ENCODE measurements at regions not wholly inside any gene's neighbourhood (a gene's known extent, or its start where the extent isn't known, plus 50 kb on each side); places are given as distances from the start of the nearest gene placed in this dataset.

DNA sequence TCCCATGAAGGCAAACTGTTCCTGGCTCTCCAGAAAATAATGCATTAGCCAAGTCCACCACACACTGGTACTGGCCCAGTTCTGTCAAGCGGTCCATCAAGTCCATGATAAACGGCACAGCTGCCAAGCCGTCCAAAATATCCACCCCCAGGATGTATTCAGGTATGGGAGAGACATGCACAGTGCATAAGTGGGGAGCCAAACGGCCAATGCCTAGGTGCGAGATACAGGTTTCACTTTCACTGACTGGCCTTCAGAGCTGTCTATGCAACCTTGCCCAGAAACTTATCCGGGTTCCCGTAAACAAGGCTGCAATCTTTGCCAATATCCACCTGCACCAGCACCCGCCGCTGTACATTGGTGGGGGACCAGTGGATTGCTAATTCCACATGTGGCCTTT, 795.8 kb downstream of the EFNA5 start:
- Histone ChIP-seq H3K9me3 (ENCODE audit: low read length) (peaks cover 7% of the 10 kb centered on the region; the same call in 1 of the 2 replicates), H3K36me3 (ENCODE audit: insufficient read depth, low read length) (no peaks in the 10 kb centered on the region), H3K4me2 (ENCODE audit: low read length) (no peak overlapping the region), H3K4me3 (ENCODE audit: low read depth, low read length, poor library complexity, severe bottlenecking) (no peak overlapping the region), H3K4me1 (ENCODE audit: insufficient read depth, low read length, poor library complexity, severe bottlenecking) (no peaks in the 10 kb centered on the region), H3K79me2 (ENCODE audit: insufficient read depth, low read depth, low read length) (no peaks in the 10 kb centered on the region), H4K20me1 (ENCODE audit: insufficient read depth, low read length) (no peaks in the 10 kb centered on the region), H2AFZ (ENCODE audit: low read length) (no peak overlapping the region), H3K27ac (ENCODE audit: low read depth, low read length, poor library complexity, severe bottlenecking) (no peak overlapping the region), H3K9me2 (ENCODE audit: insufficient read depth, low read length) (no peaks in the 10 kb centered on the region)
- DNase-seq (ENCODE audit: low spot score) = no peak
- TF ChIP-seq, protein P1, sequence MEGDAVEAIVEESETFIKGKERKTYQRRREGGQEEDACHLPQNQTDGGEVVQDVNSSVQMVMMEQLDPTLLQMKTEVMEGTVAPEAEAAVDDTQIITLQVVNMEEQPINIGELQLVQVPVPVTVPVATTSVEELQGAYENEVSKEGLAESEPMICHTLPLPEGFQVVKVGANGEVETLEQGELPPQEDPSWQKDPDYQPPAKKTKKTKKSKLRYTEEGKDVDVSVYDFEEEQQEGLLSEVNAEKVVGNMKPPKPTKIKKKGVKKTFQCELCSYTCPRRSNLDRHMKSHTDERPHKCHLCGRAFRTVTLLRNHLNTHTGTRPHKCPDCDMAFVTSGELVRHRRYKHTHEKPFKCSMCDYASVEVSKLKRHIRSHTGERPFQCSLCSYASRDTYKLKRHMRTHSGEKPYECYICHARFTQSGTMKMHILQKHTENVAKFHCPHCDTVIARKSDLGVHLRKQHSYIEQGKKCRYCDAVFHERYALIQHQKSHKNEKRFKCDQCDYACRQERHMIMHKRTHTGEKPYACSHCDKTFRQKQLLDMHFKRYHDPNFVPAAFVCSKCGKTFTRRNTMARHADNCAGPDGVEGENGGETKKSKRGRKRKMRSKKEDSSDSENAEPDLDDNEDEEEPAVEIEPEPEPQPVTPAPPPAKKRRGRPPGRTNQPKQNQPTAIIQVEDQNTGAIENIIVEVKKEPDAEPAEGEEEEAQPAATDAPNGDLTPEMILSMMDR (conservative IDR thresholded peaks at IDR 0.05; ENCODE audit: low read length) = no peak
- no peak for TF ChIP-seq EZH2phosphoT487 (IDR thresholded peaks at IDR 0.05; ENCODE audit: borderline replicate concordance, low read depth, low read length)
- intact Hi-C loops (cut with micrococcal nuclease; ENCODE audit: unreplicated experiment) = no loop called here
- ChIA-PET POLR2A (no interaction called here), CTCF (ENCODE audit: unreplicated experiment) (no interaction called here)
- no TSS peak for BruUV-seq (replicated peaks)

DNA sequence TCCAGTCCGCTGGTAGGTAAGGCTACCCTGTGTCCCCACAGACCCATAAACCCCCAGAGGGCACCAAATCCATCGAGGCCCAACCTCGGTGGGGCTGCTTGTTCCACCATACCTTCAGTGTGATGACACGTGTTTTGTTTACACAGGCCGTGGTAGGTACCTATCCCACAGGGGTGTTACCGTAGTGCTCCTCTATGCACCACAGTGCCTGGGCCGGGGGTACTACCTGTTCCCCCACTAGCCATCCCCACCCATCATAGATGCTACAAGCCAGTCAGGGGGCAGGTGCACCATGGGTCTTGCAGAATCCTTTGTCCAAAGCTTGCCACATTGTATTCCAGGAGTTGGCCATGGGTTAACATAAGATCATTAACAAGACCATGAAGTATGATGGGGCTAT, 796.2 kb downstream of the EFNA5 start:
- Histone ChIP-seq H2AFZ (ENCODE audit: low read length) (no peak overlapping the region), H4K20me1 (ENCODE audit: insufficient read depth, low read length) (no peaks in the 10 kb centered on the region), H3K4me2 (ENCODE audit: low read length) (no peak overlapping the region), H3K36me3 (ENCODE audit: insufficient read depth, low read length) (no peaks in the 10 kb centered on the region), H3K9me2 (ENCODE audit: insufficient read depth, low read length) (no peaks in the 10 kb centered on the region), H3K27ac (ENCODE audit: low read depth, low read length, poor library complexity, severe bottlenecking) (no peak overlapping the region), H3K4me3 (ENCODE audit: low read depth, low read length, poor library complexity, severe bottlenecking) (no peak overlapping the region), H3K9me3 (ENCODE audit: low read length) (peaks cover 7% of the 10 kb centered on the region; the same call in 1 of the 2 replicates), H3K4me1 (ENCODE audit: insufficient read depth, low read length, poor library complexity, severe bottlenecking) (no peaks in the 10 kb centered on the region), H3K79me2 (ENCODE audit: insufficient read depth, low read depth, low read length) (no peaks in the 10 kb centered on the region)
- BruUV-seq (replicated peaks) = no TSS peak
- intact Hi-C loops (cut with micrococcal nuclease; ENCODE audit: unreplicated experiment) = no loop called here
- ChIA-PET POLR2A (no interaction called here), CTCF (ENCODE audit: unreplicated experiment) (no interaction called here)
- DNase-seq (ENCODE audit: low spot score) = no peak
- TF ChIP-seq EZH2phosphoT487 (IDR thresholded peaks at IDR 0.05; ENCODE audit: borderline replicate concordance, low read depth, low read length) = no peak
- TF ChIP-seq, protein P1 (conservative IDR thresholded peaks at IDR 0.05; ENCODE audit: low read length) = no peak

- no peak overlapping the region for H3K27ac ChIP-seq (ENCODE audit: low read depth, low read length, poor library complexity, severe bottlenecking)
- CTCF ChIA-PET (ENCODE audit: unreplicated experiment) = no interaction called here
- H3K4me3 ChIP-seq (ENCODE audit: low read depth, low read length, poor library complexity, severe bottlenecking) = no peak overlapping the region
- peaks cover 7% of the 10 kb centered on the region; the same call in 1 of the 2 replicates for H3K9me3 ChIP-seq (ENCODE audit: low read length)
- DNase-seq (ENCODE audit: low spot score) = no peak
- no peaks in the 10 kb centered on the region for H3K9me2 ChIP-seq (ENCODE audit: insufficient read depth, low read length)
- H3K36me3 ChIP-seq (ENCODE audit: insufficient read depth, low read length) = no peaks in the 10 kb centered on the region
- H2AFZ ChIP-seq (ENCODE audit: low read length) = no peak overlapping the region
- no peak overlapping the region for H3K4me2 ChIP-seq (ENCODE audit: low read length)
- no TSS peak for BruUV-seq (replicated peaks)
- TF ChIP-seq EZH2phosphoT487 (IDR thresholded peaks at IDR 0.05; ENCODE audit: borderline replicate concordance, low read depth, low read length) = no peak
- TF ChIP-seq, protein P1 (conservative IDR thresholded peaks at IDR 0.05; ENCODE audit: low read length) = no peak
- H3K4me1 ChIP-seq (ENCODE audit: insufficient read depth, low read length, poor library complexity, severe bottlenecking) = no peaks in the 10 kb centered on the region
- no peaks in the 10 kb centered on the region for H3K79me2 ChIP-seq (ENCODE audit: insufficient read depth, low read depth, low read length)
- intact Hi-C loops (cut with micrococcal nuclease; ENCODE audit: unreplicated experiment) = no loop called here
- no peaks in the 10 kb centered on the region for H4K20me1 ChIP-seq (ENCODE audit: insufficient read depth, low read length)
- POLR2A ChIA-PET = no interaction called here
Observed at GRCh38 chr5:106873568-106873967, 797.2 kb downstream of the EFNA5 start.
